CD4-positive, alpha-beta T cell treated with Interleukin-6 at 100 ng/mL for 8 hours (primary cell): ENCODE measurements at regions not wholly inside any gene's neighbourhood (a gene's known extent, or its start where the extent isn't known, plus 50 kb on each side); places are given as distances from the start of the nearest gene placed in this dataset.

Experiments used
- DNase-seq: peaks from one replicate; pipeline ENCODE4 v3.0.0-alpha.2; 2020; ENCODE audit warnings: mixed read lengths, low spot score

- no peak for DNase-seq
Observed at GRCh38 chr5:143730112-143730801, 81.7 kb upstream of the HMHB1 start.

- no peak for DNase-seq
Observed at GRCh38 chr5:143729334-143729946, 82.5 kb upstream of the HMHB1 start.

- DNase-seq, result no peak
Observed at GRCh38 chr5:143723159-143723558, 88.8 kb upstream of the HMHB1 start.

GRCh38 chr5:143721925-143722324 lies 90.0 kb upstream of the HMHB1 start:
- no peak for DNase-seq

- no peak for DNase-seq
Observed at GRCh38 chr5:143720689-143721088, 91.3 kb upstream of the HMHB1 start.

GRCh38 chr5:143717400-143717799 lies 94.6 kb upstream of the HMHB1 start:
- DNase-seq, result no peak

GRCh38 chr5:143716881-143717280 lies 95.1 kb upstream of the HMHB1 start:
- no peak for DNase-seq

GRCh38 chr5:143715616-143716015 lies 96.3 kb upstream of the HMHB1 start:
- DNase-seq, result no peak

- DNase-seq, result no peak
Observed at GRCh38 chr5:143714629-143715028, 97.3 kb upstream of the HMHB1 start.

- no peak for DNase-seq
Observed at GRCh38 chr5:143713047-143714003, 98.6 kb upstream of the HMHB1 start.

- DNase-seq, result no peak
Observed at GRCh38 chr5:143708672-143709071, 103.3 kb upstream of the HMHB1 start.

GRCh38 chr5:143707806-143708205 lies 104.2 kb upstream of the HMHB1 start:
- DNase-seq, result no peak

GRCh38 chr5:143705381-143705780 lies 106.6 kb upstream of the HMHB1 start:
- no peak for DNase-seq

GRCh38 chr5:143703659-143704058 lies 108.3 kb upstream of the HMHB1 start:
- DNase-seq, result no peak

- no peak for DNase-seq
Observed at GRCh38 chr5:143701493-143701892, 110.5 kb upstream of the HMHB1 start.

GRCh38 chr5:143700994-143701393 lies 111.0 kb upstream of the HMHB1 start:
- DNase-seq, result no peak

- no peak for DNase-seq
Observed at GRCh38 chr5:143699121-143699520, 112.8 kb upstream of the HMHB1 start.

GRCh38 chr5:143698574-143698973 lies 113.4 kb upstream of the HMHB1 start:
- no peak for DNase-seq

GRCh38 chr5:143696921-143697320 lies 115.0 kb upstream of the HMHB1 start:
- no peak for DNase-seq

GRCh38 chr5:143695941-143696340 lies 116.0 kb upstream of the HMHB1 start:
- DNase-seq, result no peak

GRCh38 chr5:143695244-143695864 lies 116.6 kb upstream of the HMHB1 start:
- no peak for DNase-seq

- DNase-seq, result no peak
Observed at GRCh38 chr5:143694357-143694756, 117.6 kb upstream of the HMHB1 start.
